GM19468 (cell line): ENCODE measurements at regions not wholly inside any gene's neighbourhood (a gene's known extent, or its start where the extent isn't known, plus 50 kb on each side); places are given as distances from the start of the nearest gene placed in this dataset.

ENCODE experiments used
- ATAC-seq: cut with Tn5 transposase; IDR thresholded peaks from one replicate; pipeline ENCODE4 v1.9.1; 2021; ENCODE audit warnings: mild to moderate bottlenecking, moderate library complexity, moderate number of reproducible peaks; ENCODE audit not compliant: unreplicated experiment; ENCODE audit errors: extremely low read depth

DNA sequence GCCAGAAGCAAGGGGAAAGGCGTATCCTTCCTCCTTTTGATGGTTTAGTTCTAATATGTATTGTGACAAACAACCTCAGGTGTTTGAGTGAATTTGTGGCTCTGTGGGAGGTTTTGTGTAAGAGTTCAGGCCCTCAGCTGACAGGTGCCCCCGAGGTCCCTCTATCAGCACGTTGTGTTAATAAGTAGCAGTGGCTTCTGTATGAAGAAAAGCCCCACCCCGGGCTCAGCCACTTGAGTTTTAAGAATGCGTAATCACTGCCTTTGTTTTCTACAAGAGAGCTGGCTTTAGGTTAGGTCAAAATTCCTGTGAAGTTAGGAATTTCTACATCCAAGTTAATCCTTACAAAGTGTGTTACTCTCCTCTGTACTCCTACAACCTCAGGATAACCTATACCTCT lies 92.4 kb upstream of the PGBD5 start:
- ATAC-seq: no peak

GRCh38 chr1:230517786-230518185 lies 91.7 kb upstream of the PGBD5 start:
- ATAC-seq: no peak

DNA sequence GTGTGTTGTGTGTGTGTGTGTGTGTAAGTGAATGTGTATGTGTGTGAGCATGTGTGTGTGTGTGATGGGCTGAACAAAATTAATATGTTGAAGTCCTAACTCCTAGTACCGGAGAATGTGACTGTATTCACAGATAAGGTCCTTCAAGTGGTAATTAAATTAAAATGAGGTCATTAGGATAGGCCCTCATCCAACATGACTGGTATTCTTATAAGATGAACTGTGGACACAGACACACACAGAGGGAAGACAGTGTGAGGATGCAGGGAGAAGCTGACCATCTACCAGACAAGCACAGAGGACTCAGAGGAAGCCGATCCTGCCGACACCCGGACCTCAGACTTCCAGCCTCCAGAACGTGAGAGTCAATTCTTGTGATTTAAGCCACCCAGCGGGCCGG lies 91.2 kb upstream of the PGBD5 start:
- ATAC-seq: no peak

- no peak for ATAC-seq
Measured at GRCh38 chr1:230516889-230517288, 90.8 kb upstream of the PGBD5 start.

GRCh38 chr1:230515451-230516145 lies 89.5 kb upstream of the PGBD5 start:
- no peak for ATAC-seq

- no peak for ATAC-seq
Measured at GRCh38 chr1:230510496-230510895, 84.4 kb upstream of the PGBD5 start.

DNA sequence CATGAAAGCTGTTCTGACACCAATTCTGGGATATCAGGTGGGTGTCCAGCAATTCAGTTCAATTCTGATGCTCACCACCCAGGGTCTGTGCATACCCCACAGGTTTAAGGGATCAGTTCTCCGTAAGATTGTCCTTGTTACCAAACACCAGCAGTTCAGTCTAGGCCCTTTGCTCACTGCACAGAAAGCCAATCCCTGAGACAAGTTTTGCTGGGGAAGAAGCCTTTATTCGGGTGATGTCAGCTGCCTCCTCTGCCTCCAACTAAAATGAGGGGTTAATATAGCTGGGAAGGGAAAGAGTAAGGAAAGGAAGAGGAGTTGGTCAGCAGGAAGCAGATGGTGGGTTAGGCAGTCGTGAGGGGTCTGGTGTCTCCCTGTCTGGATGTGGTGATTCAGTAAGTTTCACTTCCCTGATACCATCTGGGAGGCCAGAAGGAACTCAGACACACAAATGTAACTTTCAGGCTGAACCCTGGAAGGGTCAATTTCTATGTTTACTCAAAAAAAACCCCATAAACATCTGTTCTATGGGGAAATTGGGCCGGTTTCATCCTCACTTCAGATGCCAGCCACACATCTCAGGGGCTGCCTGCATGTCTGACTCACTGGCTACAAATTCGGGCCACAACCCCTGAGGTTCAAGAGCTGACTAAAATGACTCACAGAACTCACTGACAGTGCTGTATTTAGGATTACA lies 83.3 kb upstream of the PGBD5 start:
- ATAC-seq: peak; percentile 68

- no peak for ATAC-seq
Measured at GRCh38 chr1:230507666-230508402, 81.7 kb upstream of the PGBD5 start.

DNA sequence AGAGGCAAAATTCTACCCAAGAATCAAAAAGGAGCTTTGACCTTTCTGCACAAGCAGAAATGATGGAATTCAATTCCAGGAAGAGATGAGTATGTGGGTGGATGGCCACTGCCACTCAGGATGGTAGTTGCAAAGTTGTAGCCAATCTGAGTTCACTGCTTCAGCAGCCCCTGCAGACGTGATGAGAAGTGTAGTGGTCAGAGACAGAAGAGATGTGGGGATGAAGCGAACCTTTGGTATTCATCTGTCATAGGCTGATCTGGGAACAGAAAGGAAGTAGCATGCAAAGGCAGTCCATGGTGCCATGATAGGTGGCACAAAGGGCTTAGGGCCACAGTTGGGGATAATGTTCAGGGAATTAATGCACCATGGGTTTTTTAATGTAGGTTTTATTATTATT lies 81.1 kb upstream of the PGBD5 start:
- ATAC-seq: no peak

DNA sequence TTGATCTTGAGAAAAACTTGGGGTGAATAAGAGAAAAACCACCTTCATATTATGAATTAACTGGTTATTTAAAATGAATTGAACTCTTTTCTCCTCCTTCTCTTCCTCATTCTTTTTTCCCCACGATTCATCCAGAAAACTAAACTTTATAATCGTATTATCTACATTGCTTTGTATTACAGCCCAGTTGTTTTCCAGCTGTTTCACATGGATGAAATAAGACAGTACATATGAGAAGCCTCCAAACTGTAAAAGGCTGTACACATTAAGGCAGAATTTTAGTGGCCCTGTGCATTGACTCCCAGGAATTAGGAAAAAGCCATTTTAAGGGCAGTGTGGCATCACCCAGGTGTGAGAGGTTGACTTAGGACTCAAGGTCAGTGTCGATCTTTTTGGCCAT lies 80.3 kb upstream of the PGBD5 start:
- no peak for ATAC-seq

DNA sequence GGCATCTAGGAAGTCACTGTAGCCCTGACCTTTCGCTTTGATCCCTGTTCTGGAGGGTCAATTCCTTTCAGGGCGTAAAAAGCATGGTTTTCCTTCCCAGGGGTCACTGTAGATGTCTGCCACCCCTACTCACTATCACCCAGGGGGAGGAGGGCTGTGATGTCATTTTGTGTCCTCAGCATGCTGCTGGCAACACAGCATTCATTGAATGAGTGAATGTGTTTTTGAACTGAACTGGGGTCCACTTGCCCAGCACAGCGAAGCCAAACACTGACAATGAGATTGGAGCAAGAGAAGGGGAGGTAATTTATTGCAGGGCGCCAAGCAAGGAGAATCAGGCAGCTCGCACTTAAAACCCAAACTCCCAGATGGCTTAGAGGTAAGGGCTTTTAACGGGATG lies 78.2 kb upstream of the PGBD5 start:
- ATAC-seq: no peak

- ATAC-seq: no peak
Measured at GRCh38 chr1:230503726-230504125, 77.6 kb upstream of the PGBD5 start.

DNA sequence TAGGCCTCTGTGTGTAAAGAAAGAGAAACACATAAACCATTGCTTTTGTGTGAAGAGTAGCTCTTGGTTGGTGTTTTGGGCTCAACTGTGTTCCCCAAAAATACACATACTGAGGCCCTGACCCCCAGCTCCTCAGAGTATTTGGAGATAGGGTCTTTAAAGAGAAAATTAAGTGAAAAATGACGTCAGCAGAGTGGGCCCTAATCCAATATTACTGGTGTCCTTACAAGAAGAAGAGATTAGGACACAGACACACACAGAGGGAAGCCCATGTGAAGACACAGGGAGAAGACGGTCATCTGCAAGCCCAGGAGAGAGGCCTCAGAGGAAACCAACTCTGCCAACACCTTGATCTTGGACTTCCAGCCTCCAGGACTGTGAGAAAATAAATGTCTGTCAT lies 76.9 kb upstream of the PGBD5 start:
- no peak for ATAC-seq

- no peak for ATAC-seq
Measured at GRCh38 chr1:230502306-230502705, 76.2 kb upstream of the PGBD5 start.

DNA sequence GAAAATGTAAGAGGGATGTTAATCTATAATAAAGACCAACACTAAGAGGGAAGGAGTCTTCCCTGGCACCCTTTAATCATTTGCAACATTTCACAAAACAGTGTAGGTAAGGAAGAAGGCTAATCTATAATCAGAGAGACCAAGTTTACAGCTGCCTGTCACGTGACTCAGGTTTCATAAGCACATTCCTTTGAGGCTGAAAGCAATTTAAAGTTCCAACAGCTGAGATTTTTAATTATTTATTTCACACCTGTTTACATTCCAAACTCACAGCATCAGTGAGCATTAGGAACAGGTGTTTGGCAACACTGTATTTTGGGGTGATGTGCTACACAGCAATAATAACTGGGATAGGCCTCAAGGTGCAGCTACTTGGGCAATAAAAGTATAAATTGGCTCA lies 75.7 kb upstream of the PGBD5 start:
- ATAC-seq: no peak

GRCh38 chr1:230501242-230501641 lies 75.1 kb upstream of the PGBD5 start:
- ATAC-seq: no peak

DNA sequence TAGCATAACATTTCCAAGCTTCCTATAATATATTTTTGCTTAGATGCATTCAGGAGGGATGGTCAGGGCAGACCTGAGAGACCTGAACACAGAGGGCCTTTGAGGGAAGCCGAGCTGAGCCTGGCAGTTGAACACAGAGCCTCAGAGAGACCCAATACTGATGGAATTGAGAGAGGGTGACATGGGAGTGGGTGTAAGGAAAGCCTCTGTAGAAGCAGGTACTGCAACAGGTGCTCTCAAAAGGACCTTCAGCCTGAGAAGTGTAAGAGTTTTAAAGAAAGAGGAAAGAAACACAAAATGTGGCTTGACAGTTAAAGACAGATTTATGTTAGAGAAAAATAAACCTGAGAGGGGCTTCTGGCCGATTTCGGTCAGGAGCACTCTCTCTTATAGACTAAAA lies 73.9 kb upstream of the PGBD5 start:
- no peak for ATAC-seq

DNA sequence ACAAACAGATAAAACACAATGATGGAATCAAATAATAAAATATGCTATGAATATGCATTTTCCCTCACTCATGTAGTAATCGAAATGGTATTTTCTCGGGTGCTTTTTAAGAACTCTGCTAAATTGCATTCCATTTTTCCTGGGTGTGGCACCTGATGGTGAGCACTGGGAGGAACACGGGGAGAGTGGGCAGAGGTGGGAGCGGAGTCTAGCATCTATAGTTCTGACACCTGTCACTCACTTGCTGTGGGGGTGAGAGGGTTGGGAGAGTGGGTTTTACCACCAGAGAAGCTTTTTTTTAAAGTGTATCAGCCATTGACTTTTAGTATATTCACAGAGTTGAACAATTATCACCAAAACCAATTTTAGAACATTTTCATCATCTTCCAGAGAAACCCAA lies 73.4 kb upstream of the PGBD5 start:
- ATAC-seq: no peak

DNA sequence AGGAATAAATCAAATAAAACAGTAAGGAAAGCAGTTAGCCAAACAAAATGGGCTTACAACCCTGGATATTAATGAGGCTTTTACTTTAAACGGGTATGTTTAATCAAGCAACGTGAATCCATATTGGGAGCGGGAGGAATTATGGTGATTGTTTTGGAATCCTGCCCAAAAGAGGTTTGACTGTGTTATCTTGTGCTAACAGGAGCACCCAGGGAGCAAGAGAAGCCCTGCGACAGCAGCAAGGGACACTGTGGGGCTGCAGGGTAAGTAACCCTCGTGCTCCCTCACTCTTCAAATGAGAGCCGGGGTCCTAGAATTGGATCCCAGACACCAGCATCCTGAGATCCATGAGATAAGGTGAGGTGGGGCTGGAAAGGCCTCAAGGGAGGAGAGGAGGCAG lies 72.6 kb upstream of the PGBD5 start:
- ATAC-seq: no peak

DNA sequence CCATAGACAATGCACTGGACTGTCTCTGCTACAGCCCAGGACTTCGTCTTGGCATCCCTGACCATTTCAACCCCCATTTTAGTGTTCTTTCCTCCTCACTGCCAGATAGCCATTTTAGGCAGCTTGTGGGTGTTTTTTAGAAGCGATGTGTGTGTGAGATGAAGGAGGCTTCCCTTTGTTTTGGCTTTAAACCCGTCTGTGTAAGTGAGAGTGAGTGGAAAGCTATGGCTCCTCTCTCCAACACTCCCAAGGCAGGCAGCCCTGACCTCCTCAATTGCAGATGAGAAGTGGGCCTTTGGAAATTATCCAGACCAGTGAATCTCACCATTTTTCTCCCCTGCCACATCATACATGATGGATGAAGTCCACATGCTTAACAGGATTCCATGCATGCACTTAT lies 70.3 kb upstream of the PGBD5 start:
- no peak for ATAC-seq

DNA sequence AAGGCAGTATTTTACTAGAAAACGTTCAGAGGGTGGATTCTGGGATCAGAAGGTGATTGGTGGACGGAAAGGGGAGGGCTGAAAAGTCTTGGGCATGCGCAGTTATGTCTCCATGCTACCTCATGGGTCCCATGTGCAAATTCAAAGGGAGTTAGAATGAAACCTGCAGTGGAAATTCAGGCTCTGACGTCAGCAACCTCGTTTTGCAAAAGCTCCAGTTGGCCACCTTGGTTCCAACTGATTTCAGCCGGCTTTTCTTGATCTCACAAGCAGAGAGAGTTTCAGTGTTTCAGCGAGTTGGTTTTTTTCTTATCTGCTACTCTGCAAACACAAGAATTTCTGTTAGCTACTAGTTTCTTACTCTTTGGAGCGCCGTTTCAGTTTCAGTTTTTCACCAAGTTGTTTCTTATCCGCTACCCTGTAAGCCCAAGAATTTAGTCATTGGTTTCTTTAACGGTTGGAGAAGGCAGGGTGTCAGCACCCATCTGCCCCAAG lies 69.8 kb upstream of the PGBD5 start:
- ATAC-seq: no peak
